HepG2 (cell line): ENCODE measurements at regions not wholly inside any gene's neighbourhood (a gene's known extent, or its start where the extent isn't known, plus 50 kb on each side); places are given as distances from the start of the nearest gene placed in this dataset.

Experiments used
- ATAC-seq: fragments of 200-7000 bp; cut with Tn5 transposase; 3 replicates; pipeline ENCODE4 v1.9.1; 2020; ENCODE audit warnings: mild to moderate bottlenecking, moderate library complexity
- BruUV-seq: library from RNA; stranded (reverse); fragments of 400-500 nt; replicated peaks from 2 replicates; lab custom pipeline; 2021; lab: Mats Ljungman, UMichigan
- CTCF ChIA-PET: fragments of 300-600 bp; formaldehyde crosslinking; extraction: SDS; loops from one replicate; lab custom pipeline; 2021; ENCODE audit warnings: low total read pairs, inconsistent platforms, low intra/inter-chr PET ratio; lab: Yijun Ruan, JAX
- POLR2A ChIA-PET: fragments of 350-600 bp; sonication (Branson Sonifier 250); formaldehyde crosslinking; loops from one replicate; lab custom pipeline; 2020; ENCODE audit warnings: antibody characterized with exemption, inconsistent platforms; lab: Yijun Ruan, JAX
- DNase-seq: peaks from one replicate; pipeline ENCODE4 v3.0.0-alpha.2; 2015; ENCODE audit warnings: low spot score
- FAIRE-seq: peaks from 3 replicates; lab custom pipeline; 2011; peaks lifted over from hg19 to GRCh38; lab: Jason Lieb, UNC
- H2AFZ ChIP-seq: one replicate; pipeline ENCODE4 v1.6.1; 2011; ENCODE audit warnings: low read length, inconsistent platforms
- H3K27ac ChIP-seq: fragments of 300-600 bp; 3 replicates; pipeline ENCODE4 v1.8.0; 2011; ENCODE audit warnings: mixed run types, mild to moderate bottlenecking, mixed read lengths, low read length, inconsistent platforms; ENCODE audit not compliant: insufficient read depth; ENCODE audit errors: extremely low read length
- H3K27me3 ChIP-seq, 2 experiments: fragments of 200-600 bp in 1 of 2; 2 replicates in 1 of 2; 3 replicates in 1 of 2; pipeline versions ENCODE4 v1.6.0 to v1.8.0; 2011; ENCODE audit warnings: low read length in 2 of 2, mild to moderate bottlenecking in 2 of 2, moderate library complexity in 2 of 2, inconsistent platforms in 1 of 2; ENCODE audit not compliant: insufficient read depth in 2 of 2, control insufficient read depth in 1 of 2
- H3K36me3 ChIP-seq, 2 experiments: fragments of 200-600 bp in 1 of 2; replicated peaks in 1 of 2; 2 replicates in 1 of 2; 3 replicates in 1 of 2; pipeline versions ENCODE4 v1.5.1 to v1.8.0; 2011; ENCODE audit warnings: low read length in 2 of 2, inconsistent platforms in 1 of 2; ENCODE audit not compliant: insufficient read depth in 2 of 2, control insufficient read depth in 1 of 2
- H3K4me1 ChIP-seq: 2 replicates; pipeline ENCODE4 v1.5.1; 2012; ENCODE audit warnings: low read length, inconsistent platforms; ENCODE audit not compliant: insufficient read depth
- H3K4me2 ChIP-seq: 2 replicates; pipeline ENCODE4 v1.6.0; 2011; ENCODE audit warnings: low read depth, low read length, inconsistent platforms
- H3K4me3 ChIP-seq, 3 experiments: fragments of 200-600 bp in 1 of 3; sonication (generic), shearing (Covaris generic) in 1 of 3; replicated peaks in 1 of 3; 2 replicates each; pipeline ENCODE4 v1.5.1; 2011 to 2016; ENCODE audit warnings: low read length in 3 of 3, inconsistent platforms in 2 of 3, low read depth in 2 of 3, mild to moderate bottlenecking in 2 of 3, control low read depth in 1 of 3, mixed read lengths in 1 of 3; ENCODE audit not compliant: insufficient read depth in 1 of 3
- H3K79me2 ChIP-seq: one replicate; pipeline ENCODE4 v1.6.1; 2011; ENCODE audit warnings: low read length, inconsistent platforms; ENCODE audit not compliant: insufficient read depth
- H3K9ac ChIP-seq: 2 replicates; pipeline ENCODE4 v1.6.0; 2011; ENCODE audit warnings: mild to moderate bottlenecking, low read depth, low read length, inconsistent platforms; ENCODE audit not compliant: insufficient read depth
- H3K9me3 ChIP-seq: 2 replicates; pipeline ENCODE4 v1.5.1; 2012; ENCODE audit warnings: mild to moderate bottlenecking, low read length
- H4K20me1 ChIP-seq: 2 replicates; pipeline ENCODE4 v1.6.0; 2011; ENCODE audit warnings: inconsistent platforms, mild to moderate bottlenecking, low read length, moderate library complexity; ENCODE audit not compliant: insufficient read depth
- ARNT ChIP-seq: fragments of 450-650 bp; IDR thresholded peaks from 2 replicates; pipeline ENCODE4 v1.6.1; 2017
- MAX ChIP-seq: IDR thresholded peaks from 2 replicates; pipeline ENCODE4 v1.6.1; 2012; ENCODE audit warnings: inconsistent platforms
- MLXIP ChIP-seq: sonication (generic); formaldehyde crosslinking; IDR thresholded peaks from 2 replicates; pipeline ENCODE4 v1.9.0; 2021; ENCODE audit warnings: missing genetic modification reagents, borderline replicate concordance
- ZBTB26 ChIP-seq: IDR thresholded peaks from 2 replicates; pipeline ENCODE4 v1.6.1; 2016; ENCODE audit warnings: missing compliant biosample characterization, missing genetic modification reagents, borderline replicate concordance
- ZNF232 ChIP-seq: sonication (generic); formaldehyde crosslinking; IDR thresholded peaks from 2 replicates; pipeline ENCODE4 v1.4.0; 2020; ENCODE audit warnings: missing genetic modification reagents, borderline replicate concordance
- ZNF414 ChIP-seq: sonication (generic); formaldehyde crosslinking; IDR thresholded peaks from 2 replicates; pipeline ENCODE4 v1.5.0; 2020; ENCODE audit warnings: missing genetic modification reagents
- ZNF484 ChIP-seq: sonication (generic); formaldehyde crosslinking; IDR thresholded peaks from 2 replicates; pipeline ENCODE4 v1.5.1; 2020; ENCODE audit warnings: mild to moderate bottlenecking, low read depth, missing genetic modification reagents, borderline replicate concordance
- WGBS: methylation state at CpG from one replicate; pipeline ENCODE4 v1.1.6; 2017; ENCODE audit warnings: low lambda C conversion rate; 5-methylcytosine and 5-hydroxymethylcytosine counted together
- in situ Hi-C: cut with HindIII; loops from 2 replicates; pipeline ENCODE4 v1.10.0; 2017; ENCODE audit warnings: low pct_unique_long_range_greater_than_20kb; ENCODE audit not compliant: extremely low pct_ligation_motif_present
- intact Hi-C: fragments of 100-400 bp; cut with micrococcal nuclease; formaldehyde crosslinking; loops from one replicate; pipeline ENCODE4 v1.10.0; 2022; ENCODE audit not compliant: unreplicated experiment

- BruUV-seq: no TSS peak
- TF ChIP-seq MAX (no peak), ZBTB26 (CRISPR knock-in tag) (no peak), ZNF232 (CRISPR knock-in tag) (no peak), MLXIP (CRISPR knock-in tag) (no peak), ZNF414 (CRISPR knock-in tag) (no peak), ARNT (no peak), ZNF484 (no peak)
- POLR2A ChIA-PET: no interaction called here
- H3K9ac ChIP-seq: no peak overlapping the region
- no peaks in the 10 kb centered on the region for H4K20me1 ChIP-seq
- no peak for DNase-seq
- CTCF ChIA-PET: no interaction called here
- intact Hi-C loops (no loop called here), in situ Hi-C loops (no loop called here)
- H3K27ac ChIP-seq: no peak overlapping the region
- no peak overlapping the region for H2AFZ ChIP-seq
- FAIRE-seq: no peak
- no peak overlapping the region for H3K4me2 ChIP-seq
- no peak for ATAC-seq
- no peaks in the 10 kb centered on the region for H3K36me3 ChIP-seq
- no peaks in the 10 kb centered on the region for H3K4me1 ChIP-seq
- H3K27me3 ChIP-seq: peaks cover 3 to 22% of the 10 kb centered on the region in 2 experiments; a peak in 3 of 5 replicates
- H3K79me2 ChIP-seq: no peaks in the 10 kb centered on the region
- WGBS: 0% methylated on average over 2 of the region's 7 CpGs
- H3K4me3 ChIP-seq: no peak overlapping the region
- no peaks in the 10 kb centered on the region for H3K9me3 ChIP-seq
These were observed 368.6 kb upstream of the IRX4 start for GRCh38 chr5:2251298-2251697.
